ENCODE measurements at regions not wholly inside any gene's neighbourhood (a gene's known extent, or its start where the extent isn't known, plus 50 kb on each side); places are given as distances from the start of the nearest gene placed in this dataset.

DNA sequence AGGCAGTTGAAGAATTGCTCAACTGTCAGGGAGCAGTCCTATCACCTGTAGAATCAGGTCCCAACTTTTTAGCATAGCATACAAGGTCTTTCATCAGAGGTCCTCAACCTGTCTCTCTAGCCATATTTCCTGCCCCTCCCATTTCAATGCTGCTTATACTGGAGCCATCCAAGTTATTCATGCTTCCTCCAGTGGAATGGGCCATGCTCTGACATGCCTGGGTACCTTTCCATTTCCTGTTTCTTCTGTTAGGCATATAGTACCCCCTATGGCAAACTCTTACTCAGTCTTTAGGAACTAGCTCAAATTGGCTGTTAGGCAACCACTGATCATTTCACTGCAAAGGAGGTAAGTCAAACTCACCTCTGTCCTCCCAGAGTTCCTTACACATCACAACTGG lies 51.0 kb upstream of the ABCA12 start:
- Histone ChIP-seq H3K27me3 (ENCODE audit: control insufficient read depth, insufficient read depth, low read length) (no peaks in the 10 kb centered on the region), H4K8ac (ENCODE audit: low read depth in 2 of 2, low read length in 2 of 2) (no peak overlapping the region), H3K18ac (ENCODE audit: low read depth, low read length) (no peak overlapping the region), H2BK20ac (ENCODE audit: low read depth, low read length) (no peak overlapping the region), H2AK5ac (ENCODE audit: low read depth, low read length) (no peak overlapping the region), H4K5ac (ENCODE audit: low read depth, low read length) (no peak overlapping the region), H3K9ac (ENCODE audit: low read depth, low read length) (no peak overlapping the region), H3K4me2 (ENCODE audit: low read depth, low read length) (no peak overlapping the region), H3K9me1 (ENCODE audit: insufficient read depth, low read length) (no peaks in the 10 kb centered on the region), H4K91ac (ENCODE audit: insufficient read depth, low read depth, low read length) (no peak overlapping the region), H3K27ac (ENCODE audit: insufficient read depth, low read length) (no peak overlapping the region), H2BK5ac (ENCODE audit: low read depth, low read length, poor library complexity, severe bottlenecking) (no peak overlapping the region), H2BK15ac (ENCODE audit: low read depth, low read length) (no peak overlapping the region), H3K4ac (ENCODE audit: low read depth, low read length) (no peak overlapping the region), H2BK120ac (ENCODE audit: low read depth, low read length) (no peak overlapping the region), H3K14ac (replicated peaks; ENCODE audit: low read depth, low read length) (no peak overlapping the region), H3K79me1 (ENCODE audit: low read depth in 1 of 2, low read length in 2 of 2) (no peaks in the 10 kb centered on the region), H2AFZ (replicated peaks; ENCODE audit: low read length, poor library complexity) (no peak overlapping the region), H3K4me3 (ENCODE audit: insufficient read depth, low read depth, low read length) (no peak overlapping the region), H3K23ac (ENCODE audit: low read depth, low read length) (no peak overlapping the region), H4K20me1 (ENCODE audit: insufficient read depth, low read length) (no peaks in the 10 kb centered on the region), H3K36me3 (ENCODE audit: control insufficient read depth, insufficient read depth, low read length) (no peaks in the 10 kb centered on the region), H3K9me3 (ENCODE audit: control insufficient read depth, insufficient read depth, low read length) (no peaks in the 10 kb centered on the region), H3K56ac (ENCODE audit: extremely low read depth, insufficient read depth, low read length) (no peak overlapping the region), H3K4me1 (ENCODE audit: control insufficient read depth, insufficient read depth, low read length) (no peaks in the 10 kb centered on the region), H2AK9ac (replicated peaks; ENCODE audit: low read depth, low read length, poor library complexity) (no peak overlapping the region)
- CTCF ChIA-PET: no interaction called here
- TF ChIP-seq BHLHE40 (IDR thresholded peaks at IDR 0.05; ENCODE audit: low read depth, low read length): no peak
- TF ChIP-seq POLR2A (IDR thresholded peaks at IDR 0.05; ENCODE audit: low read depth, low read length): no peak
- no peak for TF ChIP-seq CHD1 (IDR thresholded peaks at IDR 0.05; ENCODE audit: low read depth, low read length)
- no peak for TF ChIP-seq FOS (IDR thresholded peaks at IDR 0.05; ENCODE audit: low read depth, low read length)
- no peak for TF ChIP-seq NFE2L2 (IDR thresholded peaks at IDR 0.05; ENCODE audit: low read depth, low read length)
- TF ChIP-seq, protein P1, sequence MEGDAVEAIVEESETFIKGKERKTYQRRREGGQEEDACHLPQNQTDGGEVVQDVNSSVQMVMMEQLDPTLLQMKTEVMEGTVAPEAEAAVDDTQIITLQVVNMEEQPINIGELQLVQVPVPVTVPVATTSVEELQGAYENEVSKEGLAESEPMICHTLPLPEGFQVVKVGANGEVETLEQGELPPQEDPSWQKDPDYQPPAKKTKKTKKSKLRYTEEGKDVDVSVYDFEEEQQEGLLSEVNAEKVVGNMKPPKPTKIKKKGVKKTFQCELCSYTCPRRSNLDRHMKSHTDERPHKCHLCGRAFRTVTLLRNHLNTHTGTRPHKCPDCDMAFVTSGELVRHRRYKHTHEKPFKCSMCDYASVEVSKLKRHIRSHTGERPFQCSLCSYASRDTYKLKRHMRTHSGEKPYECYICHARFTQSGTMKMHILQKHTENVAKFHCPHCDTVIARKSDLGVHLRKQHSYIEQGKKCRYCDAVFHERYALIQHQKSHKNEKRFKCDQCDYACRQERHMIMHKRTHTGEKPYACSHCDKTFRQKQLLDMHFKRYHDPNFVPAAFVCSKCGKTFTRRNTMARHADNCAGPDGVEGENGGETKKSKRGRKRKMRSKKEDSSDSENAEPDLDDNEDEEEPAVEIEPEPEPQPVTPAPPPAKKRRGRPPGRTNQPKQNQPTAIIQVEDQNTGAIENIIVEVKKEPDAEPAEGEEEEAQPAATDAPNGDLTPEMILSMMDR (conservative IDR thresholded peaks at IDR 0.05; ENCODE audit: low read depth, low read length): no peak
- dilution Hi-C loops (cut with HindIII; ENCODE audit: low sequenced_read_pairs, unreplicated experiment): no loop called here
- no peak for DNase-seq
- intact Hi-C loops (cut with micrococcal nuclease): no loop called here
- in situ Hi-C loops (cut with MboI; ENCODE audit: low sequenced_read_pairs): no loop called here
- BruUV-seq (replicated peaks): no TSS peak
- no peak for ATAC-seq (ENCODE audit: low read depth)
- POLR2A ChIA-PET (ENCODE audit: unreplicated experiment): no interaction called here
